ENCODE measurements at regions not wholly inside any gene's neighbourhood (a gene's known extent, or its start where the extent isn't known, plus 50 kb on each side); places are given as distances from the start of the nearest gene placed in this dataset.
A peak's percentile ranks its signal among the peaks of the same experiment; 100 is the strongest.

GRCh38 chr1:38736399-38736798 is 123.2 kb downstream of the RRAGC start:
- POLR2A ChIA-PET, result interaction anchor here (0.6 kb wide), 1 partner anchor 229 kb away, joined by 3 read pairs; no protein-coding TSS in a partner anchor
- TF ChIP-seq CTCF (IDR thresholded peaks at IDR 0.05; ENCODE audit: insufficient read depth, low read length, missing control alignments), result no peak
- CTCF ChIA-PET, result no interaction called here
- H3K4me3 ChIP-seq (ENCODE audit: low read depth, low read length), result no peak overlapping the region
- no peak for DNase-seq (ENCODE audit: low read depth, low spot score)

GRCh38 chr1:38735651-38736161 is 123.9 kb downstream of the RRAGC start:
- ChIA-PET CTCF (no interaction called here), POLR2A (no interaction called here)
- peak; percentile 86 for DNase-seq (ENCODE audit: low read depth, low spot score)
- TF ChIP-seq CTCF (IDR thresholded peaks at IDR 0.05; ENCODE audit: insufficient read depth, low read length, missing control alignments), result no peak
- no peak overlapping the region for H3K4me3 ChIP-seq (ENCODE audit: low read depth, low read length)

- no peak for TF ChIP-seq CTCF (IDR thresholded peaks at IDR 0.05; ENCODE audit: insufficient read depth, low read length, missing control alignments)
- H3K4me3 ChIP-seq (ENCODE audit: low read depth, low read length), result no peak overlapping the region
- ChIA-PET POLR2A (no interaction called here), CTCF (no interaction called here)
- DNase-seq (ENCODE audit: low read depth, low spot score), result no peak
Measured at GRCh38 chr1:38733761-38734160, 125.8 kb downstream of the RRAGC start.

- ChIA-PET CTCF (no interaction called here), POLR2A (no interaction called here)
- no peak overlapping the region for H3K4me3 ChIP-seq (ENCODE audit: low read depth, low read length)
- no peak for TF ChIP-seq CTCF (IDR thresholded peaks at IDR 0.05; ENCODE audit: insufficient read depth, low read length, missing control alignments)
- no peak for DNase-seq (ENCODE audit: low read depth, low spot score)
Measured at GRCh38 chr1:38730511-38731397, 128.8 kb downstream of the RRAGC start.

GRCh38 chr1:38728585-38728908 is 131.0 kb downstream of the RRAGC start:
- CTCF ChIA-PET, result no interaction called here

More at GRCh38 chr1:38728585-38728908, 131.0 kb downstream of the RRAGC start:
- DNase-seq (ENCODE audit: low read depth, low spot score), result no peak
- POLR2A ChIA-PET, result no interaction called here
- no peak for TF ChIP-seq CTCF (IDR thresholded peaks at IDR 0.05; ENCODE audit: insufficient read depth, low read length, missing control alignments)
- no peak overlapping the region for H3K4me3 ChIP-seq (ENCODE audit: low read depth, low read length)
